ENCODE measurements at regions not wholly inside any gene's neighbourhood (a gene's known extent, or its start where the extent isn't known, plus 50 kb on each side); places are given as distances from the start of the nearest gene placed in this dataset.
"Not testable (repeated sequence)": the region's sequence is repeated elsewhere in the genome, so short reads cannot be mapped to it uniquely, and the experiment has no call there.

GRCh38 chr16:16489466-16489865, 110.5 kb downstream of the NPIPA7 start:
- not testable (repeated sequence) for TF ChIP-seq CTCF (IDR thresholded peaks at IDR 0.05; ENCODE audit: insufficient read depth, low read depth, low read length); EZH2 (IDR thresholded peaks at IDR 0.05; ENCODE audit: insufficient read depth, low read length)

Data from astrocyte (in vitro differentiated cells and primary cell).